Keratinocyte (primary cell): ENCODE measurements at regions not wholly inside any gene's neighbourhood (a gene's known extent, or its start where the extent isn't known, plus 50 kb on each side); places are given as distances from the start of the nearest gene placed in this dataset.

Experiments used
- CTCF ChIP-seq, 3 experiments: IDR thresholded peaks in 1 of 3; conservative IDR thresholded peaks in 1 of 3; optimal IDR thresholded peaks in 1 of 3; 2 replicates in 2 of 3; 3 replicates in 1 of 3; pipeline versions ENCODE3 to v1.5.1; 2011; ENCODE audit warnings: low read length in 3 of 3, mild to moderate bottlenecking in 3 of 3, moderate library complexity in 2 of 3, control low read depth in 1 of 3, inconsistent platforms in 1 of 3; ENCODE audit not compliant: insufficient read depth in 2 of 3; ENCODE audit errors: extremely low read depth in 1 of 3
- EZH2 ChIP-seq: IDR thresholded peaks from one replicate; pipeline ENCODE4 v1.6.1; 2012; ENCODE audit warnings: inconsistent platforms, mild to moderate bottlenecking, low read length, moderate library complexity

DNA sequence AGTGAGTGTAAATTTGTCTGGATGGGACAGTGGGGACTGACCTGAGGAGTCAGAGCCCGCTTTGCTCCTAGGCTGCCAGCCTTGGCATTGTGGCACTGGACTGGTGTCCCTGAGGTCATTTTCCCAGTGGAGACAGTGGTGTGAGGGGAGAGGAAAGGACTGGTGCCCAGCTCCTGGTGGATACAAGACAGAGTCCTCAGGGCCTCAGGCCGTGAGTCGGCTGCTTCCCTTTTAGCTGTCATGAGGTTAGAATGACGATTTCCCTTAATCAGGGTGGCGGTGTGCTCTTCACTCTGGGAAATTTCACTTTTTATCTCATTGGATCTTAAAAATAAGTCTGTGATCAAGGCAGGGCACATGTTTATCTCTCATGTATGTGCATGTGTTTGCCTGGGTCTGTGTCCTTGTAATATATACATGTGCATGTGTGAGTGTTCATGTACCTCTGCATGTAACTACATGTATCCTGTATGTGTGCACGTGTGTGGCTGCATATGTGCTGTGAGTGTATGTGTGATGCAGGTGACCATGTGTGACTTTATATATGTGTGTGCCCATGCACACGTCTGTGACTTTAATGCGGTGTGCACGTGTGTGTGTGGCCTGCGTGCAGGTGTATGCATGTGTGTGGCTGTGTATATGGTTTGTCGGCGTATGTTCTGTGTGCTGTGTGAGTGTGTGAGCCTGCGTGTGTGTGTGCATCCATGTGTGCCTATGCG lies 55.7 kb downstream of the GLI2 start:
- TF ChIP-seq EZH2 (no peak), CTCF (optimal IDR thresholded peaks at IDR 0.05 in 1 of 3, IDR thresholded peaks at IDR 0.05 in 1 of 3, conservative IDR thresholded peaks at IDR 0.05 in 1 of 3; ENCODE audit: extremely low read depth in 1 of 3, insufficient read depth in 2 of 3, low read length in 3 of 3) (no peak)
